ENCODE measurements at regions not wholly inside any gene's neighbourhood (a gene's known extent, or its start where the extent isn't known, plus 50 kb on each side); places are given as distances from the start of the nearest gene placed in this dataset.
A peak's percentile ranks its signal among the peaks of the same experiment; 100 is the strongest.

DNA sequence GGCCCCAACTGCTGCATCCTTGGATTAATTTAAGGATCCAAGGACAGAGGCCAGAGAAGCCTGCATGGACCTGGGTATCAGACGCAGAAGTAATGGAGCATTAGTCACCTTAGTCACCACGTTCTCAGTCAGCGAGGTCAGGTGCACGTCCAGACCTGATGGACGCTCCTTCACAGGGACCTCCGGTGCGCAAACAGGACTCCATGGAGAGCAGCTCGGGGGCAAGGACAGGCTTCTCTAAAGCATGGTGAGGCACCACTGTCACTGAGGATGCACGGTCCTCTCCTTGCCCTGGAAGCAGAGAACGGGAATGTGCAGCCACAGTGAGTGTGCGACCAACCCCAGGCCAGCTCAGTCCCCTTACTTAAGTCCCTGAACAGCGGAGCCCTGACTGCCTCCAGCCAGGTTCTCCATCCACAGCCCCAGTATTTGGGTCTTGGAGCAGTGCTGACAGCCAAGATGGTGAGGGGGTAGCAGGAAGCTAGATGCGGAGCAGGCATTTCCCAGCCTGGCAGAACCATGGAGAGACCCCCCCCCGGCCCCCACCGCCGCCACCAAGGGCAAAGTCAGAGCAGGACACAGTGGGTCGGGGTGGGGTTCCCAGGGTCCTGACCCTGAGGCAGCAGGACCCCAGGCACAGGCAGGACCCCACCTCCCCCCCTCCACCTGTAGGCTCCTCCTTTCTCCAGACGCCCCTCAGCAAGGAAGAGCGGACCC lies 253.4 kb upstream of the SFSWAP start:
- no peaks in the 10 kb centered on the region for H3K36me3 Mint-ChIP-seq
- H3K9me3 Mint-ChIP-seq, result no peaks in the 10 kb centered on the region
- H2AFZ ChIP-seq (replicated peaks), result no peak overlapping the region

DNA sequence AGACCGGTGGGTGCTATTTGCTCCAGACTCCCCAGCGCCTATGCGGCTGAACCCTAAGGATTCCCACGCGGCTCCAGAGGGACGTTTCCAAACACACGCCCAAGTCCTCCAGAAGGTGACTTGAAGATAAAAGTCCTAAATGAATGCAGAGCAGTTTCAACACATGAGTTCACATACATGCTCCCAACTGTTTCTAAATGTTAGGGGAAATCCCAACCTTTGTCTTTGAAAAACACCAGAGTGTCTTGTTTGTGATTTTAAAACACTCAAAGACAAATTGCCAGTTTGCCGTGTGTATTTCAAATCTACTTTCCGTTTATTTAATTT lies 252.9 kb upstream of the SFSWAP start:
- Histone ChIP-seq H3K36me3 (no peaks in the 10 kb centered on the region), H3K9me3 (ENCODE audit: low read depth) (no peaks in the 10 kb centered on the region), H4K20me1 (ENCODE audit: low read depth) (no peaks in the 10 kb centered on the region), H3K4me2 (no peak overlapping the region), H3K9ac (no peak overlapping the region), H3K27me3 (no peaks in the 10 kb centered on the region), H3K27ac (no peak overlapping the region), H3F3A (ENCODE audit: low read depth) (no peaks in the 10 kb centered on the region), H2AFZ (replicated peaks) (no peak overlapping the region), H3K4me3 (no peak overlapping the region), H3K79me2 (ENCODE audit: low read depth) (no peaks in the 10 kb centered on the region), H3K4me1 (no peaks in the 10 kb centered on the region)
- H3K36me3 Mint-ChIP-seq, result no peaks in the 10 kb centered on the region
- H3K27ac Mint-ChIP-seq, result no peak overlapping the region
- no peak overlapping the region for H3K4me3 Mint-ChIP-seq
- H3K27me3 Mint-ChIP-seq (ENCODE audit: insufficient read depth, low read depth), result peaks cover 20% of the 10 kb centered on the region
- H3K9me3 Mint-ChIP-seq, result no peaks in the 10 kb centered on the region
- no peak for TF ChIP-seq EZH2 (IDR thresholded peaks at IDR 0.05)
- no peak for TF ChIP-seq EZH2phosphoT487 (IDR thresholded peaks at IDR 0.05)
- TF ChIP-seq, protein P1, sequence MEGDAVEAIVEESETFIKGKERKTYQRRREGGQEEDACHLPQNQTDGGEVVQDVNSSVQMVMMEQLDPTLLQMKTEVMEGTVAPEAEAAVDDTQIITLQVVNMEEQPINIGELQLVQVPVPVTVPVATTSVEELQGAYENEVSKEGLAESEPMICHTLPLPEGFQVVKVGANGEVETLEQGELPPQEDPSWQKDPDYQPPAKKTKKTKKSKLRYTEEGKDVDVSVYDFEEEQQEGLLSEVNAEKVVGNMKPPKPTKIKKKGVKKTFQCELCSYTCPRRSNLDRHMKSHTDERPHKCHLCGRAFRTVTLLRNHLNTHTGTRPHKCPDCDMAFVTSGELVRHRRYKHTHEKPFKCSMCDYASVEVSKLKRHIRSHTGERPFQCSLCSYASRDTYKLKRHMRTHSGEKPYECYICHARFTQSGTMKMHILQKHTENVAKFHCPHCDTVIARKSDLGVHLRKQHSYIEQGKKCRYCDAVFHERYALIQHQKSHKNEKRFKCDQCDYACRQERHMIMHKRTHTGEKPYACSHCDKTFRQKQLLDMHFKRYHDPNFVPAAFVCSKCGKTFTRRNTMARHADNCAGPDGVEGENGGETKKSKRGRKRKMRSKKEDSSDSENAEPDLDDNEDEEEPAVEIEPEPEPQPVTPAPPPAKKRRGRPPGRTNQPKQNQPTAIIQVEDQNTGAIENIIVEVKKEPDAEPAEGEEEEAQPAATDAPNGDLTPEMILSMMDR (IDR thresholded peaks at IDR 0.05), result no peak
- peaks cover 33% of the 10 kb centered on the region for H3K4me1 Mint-ChIP-seq
- no peak for DNase-seq (ENCODE audit: low spot score)

More for the DNA sequence above, 253.4 kb upstream of the SFSWAP start:
- Mint-ChIP-seq H3K4me3 (no peak overlapping the region), H3K27me3 (ENCODE audit: insufficient read depth, low read depth) (peaks cover 20% of the 10 kb centered on the region), H3K4me1 (peaks cover 35% of the 10 kb centered on the region), H3K27ac (peak overlapping the region; percentile 69)
- Histone ChIP-seq H3F3A (ENCODE audit: low read depth) (no peaks in the 10 kb centered on the region), H3K79me2 (ENCODE audit: low read depth) (no peaks in the 10 kb centered on the region), H3K27me3 (no peaks in the 10 kb centered on the region), H4K20me1 (ENCODE audit: low read depth) (no peaks in the 10 kb centered on the region), H3K27ac (no peak overlapping the region), H3K4me2 (no peak overlapping the region), H3K9ac (no peak overlapping the region), H3K4me1 (no peaks in the 10 kb centered on the region), H3K4me3 (no peak overlapping the region), H3K36me3 (no peaks in the 10 kb centered on the region), H3K9me3 (ENCODE audit: low read depth) (no peaks in the 10 kb centered on the region)
- no peak for DNase-seq (ENCODE audit: low spot score)
- TF ChIP-seq, protein P1 (IDR thresholded peaks at IDR 0.05), result no peak
- no peak for TF ChIP-seq EZH2phosphoT487 (IDR thresholded peaks at IDR 0.05)
- TF ChIP-seq EZH2 (IDR thresholded peaks at IDR 0.05), result no peak

DNA sequence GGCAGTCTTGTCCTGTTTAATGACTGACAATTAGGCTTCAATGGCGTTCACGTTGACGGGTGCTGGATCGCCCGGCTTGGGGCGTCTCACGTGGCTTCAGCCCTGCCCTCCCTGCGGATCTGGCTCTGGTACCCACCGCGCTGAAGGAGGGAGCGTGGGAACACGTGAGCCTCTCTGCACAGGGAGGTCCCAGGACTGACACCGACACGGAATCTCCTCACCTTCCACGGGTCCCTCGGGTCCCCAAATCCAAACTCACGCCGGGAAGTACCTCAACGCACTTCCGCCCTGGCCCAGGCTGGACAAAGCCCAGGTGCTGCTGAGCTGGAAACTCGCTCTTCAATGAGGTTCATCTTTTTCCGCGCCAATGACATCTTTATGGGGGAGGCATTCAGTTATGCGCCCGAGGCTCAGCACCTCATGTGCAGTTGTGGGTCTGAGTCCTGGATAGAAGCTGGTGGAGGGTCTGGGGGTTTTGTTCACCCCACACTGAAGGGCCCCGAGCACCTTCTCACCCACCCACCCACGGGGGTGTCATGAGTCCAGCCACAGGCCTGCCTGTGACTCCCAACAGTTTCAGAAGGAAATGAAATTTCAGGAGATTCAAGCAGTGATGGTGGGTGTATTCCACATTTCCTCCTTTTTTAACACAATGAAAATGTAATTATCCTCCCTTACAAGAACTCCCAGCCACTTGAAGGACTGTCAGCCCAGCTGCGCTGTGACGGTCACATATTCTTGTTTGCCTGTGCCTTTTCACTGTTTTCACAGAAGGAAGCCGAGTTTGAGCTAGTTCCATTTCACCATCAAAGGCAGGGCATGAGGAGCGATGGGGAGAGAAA lies 251.7 kb upstream of the SFSWAP start:
- Mint-ChIP-seq H3K4me1 (peaks cover 33% of the 10 kb centered on the region), H3K4me3 (no peak overlapping the region), H3K27me3 (ENCODE audit: insufficient read depth, low read depth) (peaks cover 20% of the 10 kb centered on the region), H3K36me3 (no peaks in the 10 kb centered on the region), H3K27ac (no peak overlapping the region), H3K9me3 (no peaks in the 10 kb centered on the region)
- Histone ChIP-seq H2AFZ (replicated peaks) (no peak overlapping the region), H3F3A (ENCODE audit: low read depth) (no peaks in the 10 kb centered on the region), H3K4me2 (no peak overlapping the region), H3K4me3 (no peak overlapping the region), H3K4me1 (no peaks in the 10 kb centered on the region), H3K79me2 (ENCODE audit: low read depth) (no peaks in the 10 kb centered on the region), H3K9ac (no peak overlapping the region), H4K20me1 (ENCODE audit: low read depth) (no peaks in the 10 kb centered on the region), H3K36me3 (no peaks in the 10 kb centered on the region), H3K27me3 (no peaks in the 10 kb centered on the region), H3K27ac (no peak overlapping the region), H3K9me3 (ENCODE audit: low read depth) (no peaks in the 10 kb centered on the region)
- no peak for DNase-seq (ENCODE audit: low spot score)
- TF ChIP-seq, protein P1 (IDR thresholded peaks at IDR 0.05), result no peak
- TF ChIP-seq EZH2 (IDR thresholded peaks at IDR 0.05) (no peak), EZH2phosphoT487 (IDR thresholded peaks at IDR 0.05) (no peak)
